ENCODE measurements at regions not wholly inside any gene's neighbourhood (a gene's known extent, or its start where the extent isn't known, plus 50 kb on each side); places are given as distances from the start of the nearest gene placed in this dataset.

- Histone ChIP-seq H3K9me3 (ENCODE audit: control insufficient read depth in 3 of 3, low read length in 3 of 3) (no peaks in the 10 kb centered on the region), H3K4me1 (ENCODE audit: control insufficient read depth in 3 of 3, insufficient read depth in 3 of 3, low read length in 3 of 3) (no peaks in the 10 kb centered on the region), H3K4me3 (ENCODE audit: low read length in 3 of 3) (no peak overlapping the region), H3K9ac (ENCODE audit: low read depth in 1 of 3, low read length in 3 of 3) (no peak overlapping the region), H3K36me3 (ENCODE audit: control insufficient read depth in 3 of 3, insufficient read depth in 3 of 3, low read length in 3 of 3) (no peaks in the 10 kb centered on the region), H3K27ac (ENCODE audit: low read depth, low read length) (no peak overlapping the region), H3K27me3 (ENCODE audit: control insufficient read depth in 3 of 3, insufficient read depth in 3 of 3, low read length in 3 of 3) (no peaks in the 10 kb centered on the region)
Measured at GRCh38 chr4:180680305-180680704, 1562.9 kb upstream of the TENM3 start.

GRCh38 chr4:180682776-180683175 lies 1560.4 kb upstream of the TENM3 start:
- H3K27me3 ChIP-seq (ENCODE audit: control insufficient read depth in 3 of 3, insufficient read depth in 3 of 3, low read length in 3 of 3): no peaks in the 10 kb centered on the region
- H3K9ac ChIP-seq (ENCODE audit: low read depth in 1 of 3, low read length in 3 of 3): no peak overlapping the region
- H3K9me3 ChIP-seq (ENCODE audit: control insufficient read depth in 3 of 3, low read length in 3 of 3): no peaks in the 10 kb centered on the region
- no peaks in the 10 kb centered on the region for H3K4me1 ChIP-seq (ENCODE audit: control insufficient read depth in 3 of 3, insufficient read depth in 3 of 3, low read length in 3 of 3)
- H3K4me3 ChIP-seq (ENCODE audit: low read length in 3 of 3): no peak overlapping the region
- H3K36me3 ChIP-seq (ENCODE audit: control insufficient read depth in 3 of 3, insufficient read depth in 3 of 3, low read length in 3 of 3): no peaks in the 10 kb centered on the region
- no peak overlapping the region for H3K27ac ChIP-seq (ENCODE audit: low read depth, low read length)

- no peaks in the 10 kb centered on the region for H3K4me1 ChIP-seq (ENCODE audit: control insufficient read depth in 3 of 3, insufficient read depth in 3 of 3, low read length in 3 of 3)
- no peaks in the 10 kb centered on the region for H3K9me3 ChIP-seq (ENCODE audit: control insufficient read depth in 3 of 3, low read length in 3 of 3)
- H3K4me3 ChIP-seq (ENCODE audit: low read length in 3 of 3): no peak overlapping the region
- no peaks in the 10 kb centered on the region for H3K36me3 ChIP-seq (ENCODE audit: control insufficient read depth in 3 of 3, insufficient read depth in 3 of 3, low read length in 3 of 3)
- no peaks in the 10 kb centered on the region for H3K27me3 ChIP-seq (ENCODE audit: control insufficient read depth in 3 of 3, insufficient read depth in 3 of 3, low read length in 3 of 3)
- H3K9ac ChIP-seq (ENCODE audit: low read depth in 1 of 3, low read length in 3 of 3): no peak overlapping the region
- no peak overlapping the region for H3K27ac ChIP-seq (ENCODE audit: low read depth, low read length)
Measured at GRCh38 chr4:180683186-180683585, 1560.0 kb upstream of the TENM3 start.

GRCh38 chr4:180688480-180688879 lies 1554.7 kb upstream of the TENM3 start:
- H3K4me3 ChIP-seq (ENCODE audit: low read length in 3 of 3): no peak overlapping the region

GRCh38 chr4:180694875-180695274 lies 1548.3 kb upstream of the TENM3 start:
- no peaks in the 10 kb centered on the region for H3K36me3 ChIP-seq (ENCODE audit: control insufficient read depth in 3 of 3, insufficient read depth in 3 of 3, low read length in 3 of 3)
- no peaks in the 10 kb centered on the region for H3K27me3 ChIP-seq (ENCODE audit: control insufficient read depth in 3 of 3, insufficient read depth in 3 of 3, low read length in 3 of 3)
- no peak overlapping the region for H3K27ac ChIP-seq (ENCODE audit: low read depth, low read length)
- no peak overlapping the region for H3K4me3 ChIP-seq (ENCODE audit: low read length in 3 of 3)
- no peaks in the 10 kb centered on the region for H3K9me3 ChIP-seq (ENCODE audit: control insufficient read depth in 3 of 3, low read length in 3 of 3)
- H3K9ac ChIP-seq (ENCODE audit: low read depth in 1 of 3, low read length in 3 of 3): no peak overlapping the region
- no peaks in the 10 kb centered on the region for H3K4me1 ChIP-seq (ENCODE audit: control insufficient read depth in 3 of 3, insufficient read depth in 3 of 3, low read length in 3 of 3)

More at GRCh38 chr4:180688480-180688879, 1554.7 kb upstream of the TENM3 start:
- Histone ChIP-seq H3K27ac (ENCODE audit: low read depth, low read length) (no peak overlapping the region), H3K4me1 (ENCODE audit: control insufficient read depth in 3 of 3, insufficient read depth in 3 of 3, low read length in 3 of 3) (no peaks in the 10 kb centered on the region), H3K27me3 (ENCODE audit: control insufficient read depth in 3 of 3, insufficient read depth in 3 of 3, low read length in 3 of 3) (no peaks in the 10 kb centered on the region), H3K9me3 (ENCODE audit: control insufficient read depth in 3 of 3, low read length in 3 of 3) (no peaks in the 10 kb centered on the region), H3K9ac (ENCODE audit: low read depth in 1 of 3, low read length in 3 of 3) (no peak overlapping the region), H3K36me3 (ENCODE audit: control insufficient read depth in 3 of 3, insufficient read depth in 3 of 3, low read length in 3 of 3) (no peaks in the 10 kb centered on the region)

GRCh38 chr4:180695851-180696250 lies 1547.4 kb upstream of the TENM3 start:
- no peak overlapping the region for H3K9ac ChIP-seq (ENCODE audit: low read depth in 1 of 3, low read length in 3 of 3)
- no peaks in the 10 kb centered on the region for H3K27me3 ChIP-seq (ENCODE audit: control insufficient read depth in 3 of 3, insufficient read depth in 3 of 3, low read length in 3 of 3)
- H3K4me1 ChIP-seq (ENCODE audit: control insufficient read depth in 3 of 3, insufficient read depth in 3 of 3, low read length in 3 of 3): no peaks in the 10 kb centered on the region
- no peaks in the 10 kb centered on the region for H3K36me3 ChIP-seq (ENCODE audit: control insufficient read depth in 3 of 3, insufficient read depth in 3 of 3, low read length in 3 of 3)
- no peak overlapping the region for H3K4me3 ChIP-seq (ENCODE audit: low read length in 3 of 3)
- H3K9me3 ChIP-seq (ENCODE audit: control insufficient read depth in 3 of 3, low read length in 3 of 3): no peaks in the 10 kb centered on the region
- H3K27ac ChIP-seq (ENCODE audit: low read depth, low read length): no peak overlapping the region

- no peaks in the 10 kb centered on the region for H3K4me1 ChIP-seq (ENCODE audit: control insufficient read depth in 3 of 3, insufficient read depth in 3 of 3, low read length in 3 of 3)
- no peaks in the 10 kb centered on the region for H3K27me3 ChIP-seq (ENCODE audit: control insufficient read depth in 3 of 3, insufficient read depth in 3 of 3, low read length in 3 of 3)
- H3K4me3 ChIP-seq (ENCODE audit: low read length in 3 of 3): no peak overlapping the region
- no peak overlapping the region for H3K9ac ChIP-seq (ENCODE audit: low read depth in 1 of 3, low read length in 3 of 3)
- H3K9me3 ChIP-seq (ENCODE audit: control insufficient read depth in 3 of 3, low read length in 3 of 3): no peaks in the 10 kb centered on the region
- H3K36me3 ChIP-seq (ENCODE audit: control insufficient read depth in 3 of 3, insufficient read depth in 3 of 3, low read length in 3 of 3): no peaks in the 10 kb centered on the region
- no peak overlapping the region for H3K27ac ChIP-seq (ENCODE audit: low read depth, low read length)
Measured at GRCh38 chr4:180696460-180697092, 1546.6 kb upstream of the TENM3 start.

GRCh38 chr4:180698550-180699195 lies 1544.5 kb upstream of the TENM3 start:
- Histone ChIP-seq H3K4me1 (ENCODE audit: control insufficient read depth in 3 of 3, insufficient read depth in 3 of 3, low read length in 3 of 3) (no peaks in the 10 kb centered on the region), H3K36me3 (ENCODE audit: control insufficient read depth in 3 of 3, insufficient read depth in 3 of 3, low read length in 3 of 3) (no peaks in the 10 kb centered on the region), H3K27ac (ENCODE audit: low read depth, low read length) (no peak overlapping the region), H3K9ac (ENCODE audit: low read depth in 1 of 3, low read length in 3 of 3) (no peak overlapping the region), H3K9me3 (ENCODE audit: control insufficient read depth in 3 of 3, low read length in 3 of 3) (no peaks in the 10 kb centered on the region), H3K27me3 (ENCODE audit: control insufficient read depth in 3 of 3, insufficient read depth in 3 of 3, low read length in 3 of 3) (no peaks in the 10 kb centered on the region), H3K4me3 (ENCODE audit: low read length in 3 of 3) (no peak overlapping the region)

- no peaks in the 10 kb centered on the region for H3K36me3 ChIP-seq (ENCODE audit: control insufficient read depth in 3 of 3, insufficient read depth in 3 of 3, low read length in 3 of 3)
- no peaks in the 10 kb centered on the region for H3K4me1 ChIP-seq (ENCODE audit: control insufficient read depth in 3 of 3, insufficient read depth in 3 of 3, low read length in 3 of 3)
- H3K27me3 ChIP-seq (ENCODE audit: control insufficient read depth in 3 of 3, insufficient read depth in 3 of 3, low read length in 3 of 3): no peaks in the 10 kb centered on the region
- H3K27ac ChIP-seq (ENCODE audit: low read depth, low read length): no peak overlapping the region
- no peaks in the 10 kb centered on the region for H3K9me3 ChIP-seq (ENCODE audit: control insufficient read depth in 3 of 3, low read length in 3 of 3)
- no peak overlapping the region for H3K9ac ChIP-seq (ENCODE audit: low read depth in 1 of 3, low read length in 3 of 3)
- no peak overlapping the region for H3K4me3 ChIP-seq (ENCODE audit: low read length in 3 of 3)
Measured at GRCh38 chr4:180706766-180707165, 1536.4 kb upstream of the TENM3 start.

GRCh38 chr4:180710628-180711337 lies 1532.4 kb upstream of the TENM3 start:
- H3K27ac ChIP-seq (ENCODE audit: low read depth, low read length): no peak overlapping the region
- H3K9me3 ChIP-seq (ENCODE audit: control insufficient read depth in 3 of 3, low read length in 3 of 3): no peaks in the 10 kb centered on the region
- H3K4me1 ChIP-seq (ENCODE audit: control insufficient read depth in 3 of 3, insufficient read depth in 3 of 3, low read length in 3 of 3): no peaks in the 10 kb centered on the region
- no peaks in the 10 kb centered on the region for H3K27me3 ChIP-seq (ENCODE audit: control insufficient read depth in 3 of 3, insufficient read depth in 3 of 3, low read length in 3 of 3)
- H3K4me3 ChIP-seq (ENCODE audit: low read length in 3 of 3): no peak overlapping the region
- H3K9ac ChIP-seq (ENCODE audit: low read depth in 1 of 3, low read length in 3 of 3): no peak overlapping the region
- no peaks in the 10 kb centered on the region for H3K36me3 ChIP-seq (ENCODE audit: control insufficient read depth in 3 of 3, insufficient read depth in 3 of 3, low read length in 3 of 3)

Measured in skeletal muscle tissue (tissue), 3 donors.